ENCODE measurements at regions not wholly inside any gene's neighbourhood (a gene's known extent, or its start where the extent isn't known, plus 50 kb on each side); places are given as distances from the start of the nearest gene placed in this dataset.

GRCh38 chr2:238645095-238645494, 202.8 kb upstream of the TWIST2 start:
- ATAC-seq (no peak), DNase-seq (ENCODE audit: low read depth, low spot score) (no peak)
- in situ Hi-C loops (cut with HindIII; ENCODE audit: low pct_unique_long_range_greater_than_20kb, low sequenced_read_pairs) = no loop called here
- BruUV-seq (replicated peaks) = no TSS peak
- no peaks in the 10 kb centered on the region for H3K27me3 ChIP-seq (ENCODE audit: control insufficient read depth, insufficient read depth, low read length)
- H3K9me3 ChIP-seq (ENCODE audit: control insufficient read depth, insufficient read depth, low read depth, low read length) = no peaks in the 10 kb centered on the region
- POLR2A ChIA-PET = interaction anchor here (0.6 to 0.7 kb wide), 4 partner anchors 8 to 585 kb away, joined by 3 to 7 read pairs (median 6); no protein-coding TSS in a partner anchor
- H3K36me3 ChIP-seq (ENCODE audit: control insufficient read depth, insufficient read depth, low read length) = no peaks in the 10 kb centered on the region
- H3K4me3 ChIP-seq (ENCODE audit: low read depth in 2 of 2, low read length in 2 of 2) = no peak overlapping the region
- TF ChIP-seq TCF7L2 (IDR thresholded peaks at IDR 0.05; ENCODE audit: low read depth, low read length) (no peak), REST (IDR thresholded peaks at IDR 0.05; ENCODE audit: insufficient read depth in 1 of 2, low read depth in 2 of 2, low read length in 1 of 2) (no peak), POLR2AphosphoS5 (IDR thresholded peaks at IDR 0.05; ENCODE audit: low read depth, low read length) (no peak), CTCF (IDR thresholded peaks at IDR 0.05) (no peak), SIN3A (IDR thresholded peaks at IDR 0.05; ENCODE audit: borderline replicate concordance, insufficient read depth, low read depth, low read length) (no peak)
- H3K27ac ChIP-seq (ENCODE audit: low read length) = no peak overlapping the region
- intact Hi-C loops (cut with micrococcal nuclease; ENCODE audit: unreplicated experiment) = no loop called here
- CTCF ChIA-PET = no interaction called here
- peaks cover 3% of the 10 kb centered on the region; the same call in 1 of the 2 replicates for H3K4me1 ChIP-seq (ENCODE audit: control insufficient read depth, insufficient read depth, low read length)

GRCh38 chr2:238645716-238646115, 202.2 kb upstream of the TWIST2 start:
- Histone ChIP-seq H3K4me3 (ENCODE audit: low read depth in 2 of 2, low read length in 2 of 2) (no peak overlapping the region), H3K36me3 (ENCODE audit: control insufficient read depth, insufficient read depth, low read length) (no peaks in the 10 kb centered on the region), H3K9me3 (ENCODE audit: control insufficient read depth, insufficient read depth, low read depth, low read length) (no peaks in the 10 kb centered on the region), H3K4me1 (ENCODE audit: control insufficient read depth, insufficient read depth, low read length) (peaks cover 3% of the 10 kb centered on the region; the same call in 1 of the 2 replicates), H3K27ac (ENCODE audit: low read length) (no peak overlapping the region), H3K27me3 (ENCODE audit: control insufficient read depth, insufficient read depth, low read length) (no peaks in the 10 kb centered on the region)
- BruUV-seq (replicated peaks) = no TSS peak
- DNase-seq (ENCODE audit: low read depth, low spot score) (no peak), ATAC-seq (no peak)
- TF ChIP-seq TCF7L2 (IDR thresholded peaks at IDR 0.05; ENCODE audit: low read depth, low read length) (no peak), CTCF (IDR thresholded peaks at IDR 0.05) (no peak), SIN3A (IDR thresholded peaks at IDR 0.05; ENCODE audit: borderline replicate concordance, insufficient read depth, low read depth, low read length) (no peak), POLR2AphosphoS5 (IDR thresholded peaks at IDR 0.05; ENCODE audit: low read depth, low read length) (no peak), REST (IDR thresholded peaks at IDR 0.05; ENCODE audit: insufficient read depth in 1 of 2, low read depth in 2 of 2, low read length in 1 of 2) (no peak)
- CTCF ChIA-PET = no interaction called here
- POLR2A ChIA-PET = interaction anchor here (0.6 to 0.7 kb wide), 4 partner anchors 9 to 585 kb away, joined by 3 to 7 read pairs (median 6); no protein-coding TSS in a partner anchor
- in situ Hi-C loops (cut with HindIII; ENCODE audit: low pct_unique_long_range_greater_than_20kb, low sequenced_read_pairs) = no loop called here
- intact Hi-C loops (cut with micrococcal nuclease; ENCODE audit: unreplicated experiment) = no loop called here
